ENCODE measurements at regions not wholly inside any gene's neighbourhood (a gene's known extent, or its start where the extent isn't known, plus 50 kb on each side); places are given as distances from the start of the nearest gene placed in this dataset.
"Not testable (repeated sequence)": the region's sequence is repeated elsewhere in the genome, so short reads cannot be mapped to it uniquely, and the experiment has no call there.

DNA sequence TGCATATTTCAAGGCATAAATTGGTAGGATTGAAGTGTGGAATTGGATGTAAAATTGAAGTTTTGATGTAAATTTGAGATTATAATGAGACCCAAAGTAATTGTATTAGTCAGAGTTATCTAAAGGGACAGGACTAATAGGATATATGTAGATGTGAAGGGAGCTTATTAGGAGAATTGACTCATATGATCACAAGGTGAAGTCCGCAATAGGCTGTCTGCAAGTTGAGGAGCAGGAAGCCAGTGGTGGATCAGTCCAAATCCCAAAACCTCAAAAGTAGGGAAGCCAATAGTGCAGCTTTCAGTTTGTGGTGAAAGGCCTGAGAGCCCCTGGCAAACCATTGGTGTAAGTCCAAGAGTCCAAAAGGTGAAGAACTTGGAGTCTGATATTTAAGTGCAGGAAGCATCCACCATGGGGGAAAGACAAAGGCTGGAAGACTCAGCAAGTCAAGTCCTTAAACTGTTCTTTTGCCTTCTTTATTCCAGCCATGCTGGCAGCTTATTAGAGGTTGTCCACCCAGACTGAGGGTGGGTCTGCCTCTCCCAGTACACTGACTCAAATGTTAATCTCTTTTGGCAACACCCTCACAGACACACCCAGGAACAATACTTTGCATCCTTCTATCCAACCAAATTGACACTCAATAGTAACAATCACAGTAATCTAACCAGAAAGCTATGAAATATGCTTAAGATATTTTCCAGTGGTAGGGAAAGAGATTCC, 442.6 kb upstream of the PTCHD4 start:
- ChIA-PET POLR2A (no interaction called here), CTCF (no interaction called here)
- Mint-ChIP-seq H3K4me3 (no peak overlapping the region), H3K27ac (no peak overlapping the region), H3K36me3 (no peaks in the 10 kb centered on the region), H3K27me3 (no peaks in the 10 kb centered on the region), H3K4me1 (no peaks in the 10 kb centered on the region), H3K9me3 (peaks cover 0 to 14% (median 0%) of the 10 kb centered on the region in 3 donors)
- WGBS (ENCODE audit: insufficient coverage) = 86% methylated on average over 1 of the region's 1 CpG
- no peak overlapping the region for H3K4me3 ChIP-seq (ENCODE audit: control insufficient read depth in 1 of 2, extremely low read depth in 1 of 2, low read length in 1 of 2)
- no peaks in the 10 kb centered on the region for H3K36me3 ChIP-seq (ENCODE audit: control insufficient read depth in 2 of 2, extremely low read depth in 1 of 2, insufficient read depth in 1 of 2, low read length in 1 of 2)
- ATAC-seq (replicated peaks in 1 of 4) (no peak), DNase-seq (no peak)
- H3K9me3 ChIP-seq = no peaks in the 10 kb centered on the region
- H3K27ac ChIP-seq (ENCODE audit: low read length) = no peak overlapping the region
- H3K27me3 ChIP-seq (replicated peaks in 1 of 2; ENCODE audit: control insufficient read depth in 2 of 2, extremely low read depth in 1 of 2, insufficient read depth in 2 of 2, low read length in 1 of 2) = no peaks in the 10 kb centered on the region
- H3K4me1 ChIP-seq (ENCODE audit: control insufficient read depth in 1 of 2, extremely low read depth in 1 of 2, insufficient read depth in 2 of 2, low read length in 2 of 2) = no peaks in the 10 kb centered on the region

- H3K9me3 Mint-ChIP-seq = peaks cover 0 to 15% (median 0%) of the 10 kb centered on the region in 3 donors
- ChIA-PET CTCF (no interaction called here), POLR2A (interaction anchor here in 1 of 2 donors (0.7 kb wide), 1 partner anchor 18 kb away, joined by 6 read pairs; no protein-coding TSS in a partner anchor)
- 83% methylated on average over 1 of the region's 2 CpGs for WGBS (ENCODE audit: insufficient coverage)
- H3K4me1 Mint-ChIP-seq = no peaks in the 10 kb centered on the region
- no peaks in the 10 kb centered on the region for H3K4me1 ChIP-seq (ENCODE audit: control insufficient read depth in 1 of 2, extremely low read depth in 1 of 2, insufficient read depth in 2 of 2, low read length in 2 of 2)
- H3K36me3 Mint-ChIP-seq = no peaks in the 10 kb centered on the region
- H3K4me3 Mint-ChIP-seq = no peak overlapping the region
- no peaks in the 10 kb centered on the region for H3K36me3 ChIP-seq (ENCODE audit: control insufficient read depth in 2 of 2, extremely low read depth in 1 of 2, insufficient read depth in 1 of 2, low read length in 1 of 2)
- no peak overlapping the region for H3K27ac ChIP-seq (ENCODE audit: low read length)
- H3K27me3 Mint-ChIP-seq = no peaks in the 10 kb centered on the region
- H3K27me3 ChIP-seq (replicated peaks in 1 of 2; ENCODE audit: control insufficient read depth in 2 of 2, extremely low read depth in 1 of 2, insufficient read depth in 2 of 2, low read length in 1 of 2) = no peaks in the 10 kb centered on the region
- no peak overlapping the region for H3K27ac Mint-ChIP-seq
- no peak for DNase-seq
- no peak overlapping the region for H3K4me3 ChIP-seq (ENCODE audit: control insufficient read depth in 1 of 2, extremely low read depth in 1 of 2, low read length in 1 of 2)
- no peaks in the 10 kb centered on the region for H3K9me3 ChIP-seq
- no peak for ATAC-seq (replicated peaks in 1 of 4)
Measured at GRCh38 chr6:48552905-48553304, 441.9 kb upstream of the PTCHD4 start.

GRCh38 chr6:48550603-48551002, 439.6 kb upstream of the PTCHD4 start:
- Mint-ChIP-seq H3K36me3 (no peaks in the 10 kb centered on the region), H3K27me3 (no peaks in the 10 kb centered on the region), H3K4me3 (no peak overlapping the region)

DNA sequence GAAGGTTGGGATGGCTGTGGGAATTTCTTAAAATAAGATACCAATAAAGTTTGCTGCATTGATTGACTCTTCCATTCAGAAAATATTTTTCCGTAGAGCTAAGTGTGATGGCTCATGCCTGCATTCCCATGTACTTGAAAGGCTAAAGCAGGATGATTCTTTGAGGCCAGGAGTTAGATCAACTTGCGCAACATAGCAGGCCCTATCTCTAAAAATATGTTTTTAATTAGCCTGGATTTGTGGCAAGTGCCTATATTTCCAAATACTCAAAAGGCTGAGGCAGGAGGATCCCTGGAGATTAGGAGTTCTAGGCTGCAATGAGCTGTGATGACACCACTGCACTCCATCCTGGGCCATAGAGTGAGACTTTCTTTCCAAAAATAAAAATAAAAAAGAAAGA, 431.2 kb upstream of the PTCHD4 start:
- Mint-ChIP-seq H3K4me1 (no peaks in the 10 kb centered on the region), H3K36me3 (no peaks in the 10 kb centered on the region), H3K9me3 (peaks cover 3 to 10% (median 10%) of the 10 kb centered on the region in 3 donors), H3K27me3 (no peaks in the 10 kb centered on the region), H3K4me3 (no peak overlapping the region), H3K27ac (no peak overlapping the region)
- Histone ChIP-seq H3K27me3 (replicated peaks in 1 of 2; ENCODE audit: control insufficient read depth in 2 of 2, extremely low read depth in 1 of 2, insufficient read depth in 2 of 2, low read length in 1 of 2) (no peaks in the 10 kb centered on the region), H3K9me3 (no peaks in the 10 kb centered on the region), H3K4me1 (ENCODE audit: control insufficient read depth in 1 of 2, extremely low read depth in 1 of 2, insufficient read depth in 2 of 2, low read length in 2 of 2) (no peaks in the 10 kb centered on the region), H3K4me3 (ENCODE audit: control insufficient read depth in 1 of 2, extremely low read depth in 1 of 2, low read length in 1 of 2) (no peak overlapping the region), H3K27ac (ENCODE audit: low read length) (no peak overlapping the region), H3K36me3 (ENCODE audit: control insufficient read depth in 2 of 2, extremely low read depth in 1 of 2, insufficient read depth in 1 of 2, low read length in 1 of 2) (no peaks in the 10 kb centered on the region)
- ATAC-seq (replicated peaks in 1 of 4) (no peak), DNase-seq (no peak)
- POLR2A ChIA-PET = no interaction called here
- CTCF ChIA-PET = no interaction called here
- no CpG with 5 or more reads among the region's 2 CpGs for WGBS (ENCODE audit: insufficient coverage)

More at GRCh38 chr6:48550603-48551002, 439.6 kb upstream of the PTCHD4 start:
- H3K4me1 ChIP-seq (ENCODE audit: control insufficient read depth in 1 of 2, extremely low read depth in 1 of 2, insufficient read depth in 2 of 2, low read length in 2 of 2) = no peaks in the 10 kb centered on the region
- H3K27me3 ChIP-seq (replicated peaks in 1 of 2; ENCODE audit: control insufficient read depth in 2 of 2, extremely low read depth in 1 of 2, insufficient read depth in 2 of 2, low read length in 1 of 2) = no peaks in the 10 kb centered on the region
- ATAC-seq (replicated peaks in 1 of 4) = no peak
- WGBS (ENCODE audit: insufficient coverage) = no CpG with 5 or more reads among the region's 3 CpGs
- H3K4me1 Mint-ChIP-seq = no peaks in the 10 kb centered on the region
- no peak overlapping the region for H3K4me3 ChIP-seq (ENCODE audit: control insufficient read depth in 1 of 2, extremely low read depth in 1 of 2, low read length in 1 of 2)
- peaks cover 0 to 11% (median 0%) of the 10 kb centered on the region in 3 donors for H3K9me3 Mint-ChIP-seq
- H3K9me3 ChIP-seq = no peaks in the 10 kb centered on the region
- no peak for DNase-seq
- no peak overlapping the region for H3K27ac Mint-ChIP-seq
- H3K36me3 ChIP-seq (ENCODE audit: control insufficient read depth in 2 of 2, extremely low read depth in 1 of 2, insufficient read depth in 1 of 2, low read length in 1 of 2) = no peaks in the 10 kb centered on the region
- CTCF ChIA-PET = no interaction called here
- POLR2A ChIA-PET = no interaction called here
- H3K27ac ChIP-seq (ENCODE audit: low read length) = no peak overlapping the region

DNA sequence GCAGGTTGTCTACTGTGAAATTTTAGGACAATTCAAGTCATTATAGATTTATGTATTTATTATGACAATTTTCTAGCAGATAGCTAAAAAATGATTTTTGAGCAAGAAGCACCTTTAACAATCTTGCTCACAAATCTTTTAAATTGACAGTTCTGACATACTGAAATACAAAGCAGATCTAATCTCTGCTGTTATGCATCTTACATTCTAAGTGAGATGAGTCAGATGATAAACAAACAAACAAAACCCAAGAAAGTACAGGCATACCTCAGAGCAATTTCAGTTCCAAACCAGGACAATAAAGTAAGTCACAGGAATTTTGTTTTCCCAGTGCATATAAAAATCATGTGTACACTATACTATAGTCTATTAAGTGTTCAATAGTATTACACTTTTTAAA, 430.7 kb upstream of the PTCHD4 start:
- Mint-ChIP-seq H3K4me3 (no peak overlapping the region), H3K27ac (no peak overlapping the region), H3K27me3 (no peaks in the 10 kb centered on the region), H3K36me3 (no peaks in the 10 kb centered on the region), H3K4me1 (no peaks in the 10 kb centered on the region), H3K9me3 (peaks cover 3 to 10% (median 10%) of the 10 kb centered on the region in 3 donors)
- no peak for DNase-seq
- no peaks in the 10 kb centered on the region for H3K9me3 ChIP-seq
- no peak overlapping the region for H3K27ac ChIP-seq (ENCODE audit: low read length)
- no peak overlapping the region for H3K4me3 ChIP-seq (ENCODE audit: control insufficient read depth in 1 of 2, extremely low read depth in 1 of 2, low read length in 1 of 2)
- no peaks in the 10 kb centered on the region for H3K4me1 ChIP-seq (ENCODE audit: control insufficient read depth in 1 of 2, extremely low read depth in 1 of 2, insufficient read depth in 2 of 2, low read length in 2 of 2)
- no peaks in the 10 kb centered on the region for H3K27me3 ChIP-seq (replicated peaks in 1 of 2; ENCODE audit: control insufficient read depth in 2 of 2, extremely low read depth in 1 of 2, insufficient read depth in 2 of 2, low read length in 1 of 2)
- ATAC-seq (replicated peaks in 1 of 4) = no peak
- ChIA-PET POLR2A (no interaction called here), CTCF (no interaction called here)
- H3K36me3 ChIP-seq (ENCODE audit: control insufficient read depth in 2 of 2, extremely low read depth in 1 of 2, insufficient read depth in 1 of 2, low read length in 1 of 2) = no peaks in the 10 kb centered on the region

- ATAC-seq (replicated peaks in 1 of 4) (no peak), DNase-seq (no peak)
- Mint-ChIP-seq H3K36me3 (no peaks in the 10 kb centered on the region), H3K9me3 (no peaks in the 10 kb centered on the region), H3K4me3 (no peak overlapping the region), H3K27ac (no peak overlapping the region), H3K4me1 (no peaks in the 10 kb centered on the region), H3K27me3 (no peaks in the 10 kb centered on the region)
- no peak overlapping the region for H3K4me3 ChIP-seq (ENCODE audit: control insufficient read depth in 1 of 2, extremely low read depth in 1 of 2, low read length in 1 of 2)
- H3K4me1 ChIP-seq (ENCODE audit: control insufficient read depth in 1 of 2, extremely low read depth in 1 of 2, insufficient read depth in 2 of 2, low read length in 2 of 2) = no peaks in the 10 kb centered on the region
- H3K9me3 ChIP-seq = no peaks in the 10 kb centered on the region
- H3K27ac ChIP-seq (ENCODE audit: low read length) = no peak overlapping the region
- ChIA-PET CTCF (no interaction called here), POLR2A (interaction anchor here in 1 of 2 donors (0.6 kb wide), 1 partner anchor 17 kb away, joined by 6 read pairs; no protein-coding TSS in a partner anchor)
- WGBS (ENCODE audit: insufficient coverage) = 8% methylated on average over 1 of the region's 1 CpG
- no peaks in the 10 kb centered on the region for H3K27me3 ChIP-seq (replicated peaks in 1 of 2; ENCODE audit: control insufficient read depth in 2 of 2, extremely low read depth in 1 of 2, insufficient read depth in 2 of 2, low read length in 1 of 2)
- H3K36me3 ChIP-seq (ENCODE audit: control insufficient read depth in 2 of 2, extremely low read depth in 1 of 2, insufficient read depth in 1 of 2, low read length in 1 of 2) = no peaks in the 10 kb centered on the region
Measured at GRCh38 chr6:48535582-48536009, 424.6 kb upstream of the PTCHD4 start.

GRCh38 chr6:48530978-48531377, 420.0 kb upstream of the PTCHD4 start:
- WGBS (ENCODE audit: insufficient coverage) = no CpG with 5 or more reads among the region's 3 CpGs
- not testable (repeated sequence) for H3K36me3 ChIP-seq (ENCODE audit: control insufficient read depth in 2 of 2, extremely low read depth in 1 of 2, insufficient read depth in 1 of 2, low read length in 1 of 2)

More at GRCh38 chr6:48530978-48531377, 420.0 kb upstream of the PTCHD4 start:
- H3K36me3 Mint-ChIP-seq; CTCF ChIA-PET; H3K9me3 Mint-ChIP-seq; H3K4me3 ChIP-seq (ENCODE audit: control insufficient read depth in 1 of 2, extremely low read depth in 1 of 2, low read length in 1 of 2); H3K27ac ChIP-seq (ENCODE audit: low read length); H3K27me3 Mint-ChIP-seq; H3K9me3 ChIP-seq; H3K4me3 Mint-ChIP-seq; POLR2A ChIA-PET; H3K27me3 ChIP-seq (replicated peaks in 1 of 2; ENCODE audit: control insufficient read depth in 2 of 2, extremely low read depth in 1 of 2, insufficient read depth in 2 of 2, low read length in 1 of 2); ATAC-seq (replicated peaks in 1 of 4); H3K27ac Mint-ChIP-seq; DNase-seq; H3K4me1 ChIP-seq (ENCODE audit: control insufficient read depth in 1 of 2, extremely low read depth in 1 of 2, insufficient read depth in 2 of 2, low read length in 2 of 2); H3K4me1 Mint-ChIP-seq: not testable (repeated sequence)
